ENCODE measurements at regions not wholly inside any gene's neighbourhood (a gene's known extent, or its start where the extent isn't known, plus 50 kb on each side); places are given as distances from the start of the nearest gene placed in this dataset.

- H3K36me3 ChIP-seq, result no peaks in the 10 kb centered on the region
- H3K4me3 ChIP-seq (ENCODE audit: low read depth, low read length), result no peak overlapping the region
Observed at GRCh38 chr3:482479-482878, 285.9 kb downstream of the CHL1 start.

GRCh38 chr3:484341-484740 is 287.8 kb downstream of the CHL1 start:
- no peak for DNase-seq
- Histone ChIP-seq H3K27ac (no peak overlapping the region), H3K27me3 (ENCODE audit: insufficient read depth, low read depth, severe bottlenecking) (no peaks in the 10 kb centered on the region), H3K36me3 (no peaks in the 10 kb centered on the region), H3K9me3 (ENCODE audit: severe bottlenecking) (no peaks in the 10 kb centered on the region), H3K4me3 (ENCODE audit: low read depth, low read length) (no peak overlapping the region)
- TF ChIP-seq CTCF (IDR thresholded peaks at IDR 0.05; ENCODE audit: low read depth, low read length), result no peak

More at GRCh38 chr3:482479-482878, 285.9 kb downstream of the CHL1 start:
- no peak for TF ChIP-seq CTCF (IDR thresholded peaks at IDR 0.05; ENCODE audit: low read depth, low read length)
- DNase-seq, result no peak
- Histone ChIP-seq H3K27me3 (ENCODE audit: insufficient read depth, low read depth, severe bottlenecking) (no peaks in the 10 kb centered on the region), H3K9me3 (ENCODE audit: severe bottlenecking) (peaks cover 3% of the 10 kb centered on the region), H3K27ac (no peak overlapping the region)

- Histone ChIP-seq H3K36me3 (no peaks in the 10 kb centered on the region), H3K27me3 (ENCODE audit: insufficient read depth, low read depth, severe bottlenecking) (no peaks in the 10 kb centered on the region), H3K9me3 (ENCODE audit: severe bottlenecking) (no peaks in the 10 kb centered on the region), H3K4me3 (ENCODE audit: low read depth, low read length) (no peak overlapping the region), H3K27ac (no peak overlapping the region)
- no peak for DNase-seq
- TF ChIP-seq CTCF (IDR thresholded peaks at IDR 0.05; ENCODE audit: low read depth, low read length), result no peak
Observed at GRCh38 chr3:487614-488013, 291.1 kb downstream of the CHL1 start.

GRCh38 chr3:492586-493316 is 296.2 kb downstream of the CHL1 start:
- no peak overlapping the region for H3K27ac ChIP-seq
- H3K4me3 ChIP-seq (ENCODE audit: low read depth, low read length), result no peak overlapping the region
- no peaks in the 10 kb centered on the region for H3K27me3 ChIP-seq (ENCODE audit: insufficient read depth, low read depth, severe bottlenecking)
- H3K9me3 ChIP-seq (ENCODE audit: severe bottlenecking), result no peaks in the 10 kb centered on the region
- DNase-seq, result no peak
- TF ChIP-seq CTCF (IDR thresholded peaks at IDR 0.05; ENCODE audit: low read depth, low read length), result no peak
- H3K36me3 ChIP-seq, result no peaks in the 10 kb centered on the region

GRCh38 chr3:494190-494589 is 297.6 kb downstream of the CHL1 start:
- TF ChIP-seq CTCF (IDR thresholded peaks at IDR 0.05; ENCODE audit: low read depth, low read length), result no peak
- Histone ChIP-seq H3K4me3 (ENCODE audit: low read depth, low read length) (no peak overlapping the region), H3K27ac (no peak overlapping the region), H3K27me3 (ENCODE audit: insufficient read depth, low read depth, severe bottlenecking) (no peaks in the 10 kb centered on the region), H3K9me3 (ENCODE audit: severe bottlenecking) (no peaks in the 10 kb centered on the region), H3K36me3 (no peaks in the 10 kb centered on the region)
- DNase-seq, result no peak

- H3K27ac ChIP-seq, result no peak overlapping the region
- no peak for DNase-seq
- H3K36me3 ChIP-seq, result no peaks in the 10 kb centered on the region
- TF ChIP-seq CTCF (IDR thresholded peaks at IDR 0.05; ENCODE audit: low read depth, low read length), result no peak
- H3K4me3 ChIP-seq (ENCODE audit: low read depth, low read length), result no peak overlapping the region
- H3K9me3 ChIP-seq (ENCODE audit: severe bottlenecking), result no peaks in the 10 kb centered on the region
- no peaks in the 10 kb centered on the region for H3K27me3 ChIP-seq (ENCODE audit: insufficient read depth, low read depth, severe bottlenecking)
Observed at GRCh38 chr3:498487-498886, 301.9 kb downstream of the CHL1 start.
